GM18502 (cell line): ENCODE measurements at regions not wholly inside any gene's neighbourhood (a gene's known extent, or its start where the extent isn't known, plus 50 kb on each side); places are given as distances from the start of the nearest gene placed in this dataset.

Experiments
- ATAC-seq: cut with Tn5 transposase; IDR thresholded peaks from one replicate; pipeline ENCODE4 v1.9.1; 2021; ENCODE audit warnings: mild to moderate bottlenecking; ENCODE audit not compliant: unreplicated experiment, poor library complexity

- ATAC-seq, result peak; percentile 82
Observed at GRCh38 chr2:118185210-118186109, 97.2 kb downstream of the INSIG2 start.

- ATAC-seq, result no peak
Observed at GRCh38 chr2:118183381-118183780, 95.1 kb downstream of the INSIG2 start.

- ATAC-seq, result no peak
Observed at GRCh38 chr2:118179445-118179844, 91.2 kb downstream of the INSIG2 start.

GRCh38 chr2:118177884-118178283 lies 89.6 kb downstream of the INSIG2 start:
- ATAC-seq, result no peak

- ATAC-seq, result no peak
Observed at GRCh38 chr2:118177318-118177717, 89.0 kb downstream of the INSIG2 start.

- no peak for ATAC-seq
Observed at GRCh38 chr2:118176601-118177000, 88.3 kb downstream of the INSIG2 start.

GRCh38 chr2:118171546-118171945 lies 83.3 kb downstream of the INSIG2 start:
- ATAC-seq, result no peak

GRCh38 chr2:118169359-118170005 lies 81.2 kb downstream of the INSIG2 start:
- peak; percentile 83 for ATAC-seq

GRCh38 chr2:118168615-118169014 lies 80.3 kb downstream of the INSIG2 start:
- no peak for ATAC-seq

- no peak for ATAC-seq
Observed at GRCh38 chr2:118167026-118167425, 78.8 kb downstream of the INSIG2 start.

- ATAC-seq, result no peak
Observed at GRCh38 chr2:118166242-118166641, 78.0 kb downstream of the INSIG2 start.

- no peak for ATAC-seq
Observed at GRCh38 chr2:118165595-118165994, 77.3 kb downstream of the INSIG2 start.
